Keratinocyte (primary cell): ENCODE measurements at regions not wholly inside any gene's neighbourhood (a gene's known extent, or its start where the extent isn't known, plus 50 kb on each side); places are given as distances from the start of the nearest gene placed in this dataset.

Source experiments
- CTCF ChIP-seq, 3 experiments: IDR thresholded peaks in 1 of 3; conservative IDR thresholded peaks in 1 of 3; optimal IDR thresholded peaks in 1 of 3; 2 replicates in 2 of 3; 3 replicates in 1 of 3; pipeline versions ENCODE3 to v1.5.1; 2011; ENCODE audit warnings: low read length in 3 of 3, mild to moderate bottlenecking in 3 of 3, moderate library complexity in 2 of 3, control low read depth in 1 of 3, inconsistent platforms in 1 of 3; ENCODE audit not compliant: insufficient read depth in 2 of 3; ENCODE audit errors: extremely low read depth in 1 of 3
- EZH2 ChIP-seq: IDR thresholded peaks from one replicate; pipeline ENCODE4 v1.6.1; 2012; ENCODE audit warnings: inconsistent platforms, mild to moderate bottlenecking, low read length, moderate library complexity

GRCh38 chr3:14016900-14017475, 107.7 kb downstream of the CHCHD4 start:
- TF ChIP-seq CTCF (optimal IDR thresholded peaks at IDR 0.05 in 1 of 3, IDR thresholded peaks at IDR 0.05 in 1 of 3, conservative IDR thresholded peaks at IDR 0.05 in 1 of 3; ENCODE audit: extremely low read depth in 1 of 3, insufficient read depth in 2 of 3, low read length in 3 of 3) (no peak), EZH2 (no peak)
